NCI-H2081 (cell line): ENCODE measurements at regions not wholly inside any gene's neighbourhood (a gene's known extent, or its start where the extent isn't known, plus 50 kb on each side); places are given as distances from the start of the nearest gene placed in this dataset.
A peak's percentile ranks its signal among the peaks of the same experiment; 100 is the strongest.
"Not testable (repeated sequence)": the region's sequence is repeated elsewhere in the genome, so short reads cannot be mapped to it uniquely, and the experiment has no call there.

ENCODE experiments used
- DNase-seq, 2 experiments: peaks; one replicate each; lab custom pipeline; 2025; lab: John Stamatoyannopoulos, UW

- DNase-seq: no peak
These were observed 391.5 kb downstream of the GASK1B start for GRCh38 chr4:157781361-157781760.

GRCh38 chr4:157779081-157779480 is 393.7 kb downstream of the GASK1B start:
- peak; percentile 39 to 82 for DNase-seq

GRCh38 chr4:157776930-157777528 is 395.8 kb downstream of the GASK1B start:
- DNase-seq: peak; percentile 71 to 96

GRCh38 chr4:157775971-157776370 is 396.9 kb downstream of the GASK1B start:
- no peak for DNase-seq

GRCh38 chr4:157772907-157773306 is 399.9 kb downstream of the GASK1B start:
- no peak for DNase-seq

GRCh38 chr4:157768419-157768818 is 404.4 kb downstream of the GASK1B start:
- no peak for DNase-seq

- no peak for DNase-seq
These were observed 409.3 kb downstream of the GASK1B start for GRCh38 chr4:157763490-157763889.

- no peak for DNase-seq
These were observed 418.4 kb downstream of the GASK1B start for GRCh38 chr4:157754410-157754809.

- DNase-seq: no peak
These were observed 421.2 kb downstream of the GASK1B start for GRCh38 chr4:157751631-157752030.

GRCh38 chr4:157741642-157742041 is 431.2 kb downstream of the GASK1B start:
- no peak for DNase-seq

GRCh38 chr4:157739242-157739641 is 433.6 kb downstream of the GASK1B start:
- no peak for DNase-seq

- DNase-seq: no peak
These were observed 444.6 kb downstream of the GASK1B start for GRCh38 chr4:157728215-157728614.

GRCh38 chr4:157727163-157727562 is 445.7 kb downstream of the GASK1B start:
- no peak for DNase-seq

GRCh38 chr4:157722146-157722545 is 450.7 kb downstream of the GASK1B start:
- DNase-seq: no peak

GRCh38 chr4:157713342-157713741 is 459.5 kb downstream of the GASK1B start:
- DNase-seq: peak; percentile 10 to 63

GRCh38 chr4:157706155-157706554 is 466.7 kb downstream of the GASK1B start:
- DNase-seq: no peak

GRCh38 chr4:157702831-157703230 is 470.0 kb downstream of the GASK1B start:
- DNase-seq: no peak

- DNase-seq: no peak
These were observed 471.2 kb downstream of the GASK1B start for GRCh38 chr4:157701695-157701994.

- no peak for DNase-seq
These were observed 471.7 kb downstream of the GASK1B start for GRCh38 chr4:157700898-157701694.

GRCh38 chr4:157689476-157689875 is 468.9 kb downstream of the GRIA2 start:
- DNase-seq: no peak

- DNase-seq: no peak
These were observed 467.4 kb downstream of the GRIA2 start for GRCh38 chr4:157687971-157688370.

- DNase-seq: not testable (repeated sequence)
These were observed 458.8 kb downstream of the GRIA2 start for GRCh38 chr4:157679326-157679725.

- no peak for DNase-seq
These were observed 457.9 kb downstream of the GRIA2 start for GRCh38 chr4:157678478-157678877.

- DNase-seq: peak; percentile 40 to 77
These were observed 454.2 kb downstream of the GRIA2 start for GRCh38 chr4:157674699-157675098.
